SK-N-DZ (cell line): ENCODE measurements at regions not wholly inside any gene's neighbourhood (a gene's known extent, or its start where the extent isn't known, plus 50 kb on each side); places are given as distances from the start of the nearest gene placed in this dataset.

Experiments
- DNase-seq: peaks from one replicate; pipeline ENCODE4 v3.0.0-alpha.2; 2015; ENCODE audit warnings: low spot score

DNA sequence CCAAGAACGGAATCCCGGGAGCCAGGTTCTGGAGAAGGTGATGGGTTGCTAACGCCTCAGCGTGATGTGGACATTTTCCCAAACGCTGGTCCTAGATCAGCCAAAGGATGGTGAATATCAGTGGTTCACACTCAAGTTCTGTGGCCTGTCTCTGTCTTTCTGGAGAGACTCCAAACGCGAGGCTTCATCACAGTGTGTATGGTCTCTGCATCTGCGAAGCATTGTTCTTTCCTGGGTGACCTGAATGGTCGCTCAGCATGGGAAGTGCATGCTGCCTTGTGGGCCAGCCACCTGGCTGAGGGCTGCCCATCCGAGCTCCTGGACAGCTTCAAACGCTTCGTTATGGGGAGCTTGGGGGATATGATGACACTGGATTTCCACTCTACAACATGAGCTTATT is 810.0 kb downstream of the TBC1D22A start:
- DNase-seq, result no peak

DNA sequence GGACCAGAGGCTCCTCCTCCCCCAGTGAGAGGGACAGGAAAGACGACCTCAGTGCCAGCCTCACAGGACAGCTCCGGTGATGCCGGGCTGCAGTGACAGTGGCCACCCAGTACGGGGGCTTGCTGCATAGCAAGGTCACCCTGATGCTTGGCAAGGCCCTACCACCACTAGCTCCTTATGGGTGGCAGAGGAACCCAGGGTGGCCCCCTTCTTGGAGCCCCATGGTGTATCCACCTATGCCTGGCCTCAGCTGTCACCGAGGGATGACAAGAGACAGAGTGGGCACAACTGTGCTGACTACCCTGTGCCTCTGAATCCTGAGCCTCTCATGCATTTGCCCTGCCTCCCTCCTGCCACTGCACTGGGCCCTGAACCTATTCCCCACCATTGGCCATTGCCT is 809.2 kb downstream of the TBC1D22A start:
- no peak for DNase-seq

DNA sequence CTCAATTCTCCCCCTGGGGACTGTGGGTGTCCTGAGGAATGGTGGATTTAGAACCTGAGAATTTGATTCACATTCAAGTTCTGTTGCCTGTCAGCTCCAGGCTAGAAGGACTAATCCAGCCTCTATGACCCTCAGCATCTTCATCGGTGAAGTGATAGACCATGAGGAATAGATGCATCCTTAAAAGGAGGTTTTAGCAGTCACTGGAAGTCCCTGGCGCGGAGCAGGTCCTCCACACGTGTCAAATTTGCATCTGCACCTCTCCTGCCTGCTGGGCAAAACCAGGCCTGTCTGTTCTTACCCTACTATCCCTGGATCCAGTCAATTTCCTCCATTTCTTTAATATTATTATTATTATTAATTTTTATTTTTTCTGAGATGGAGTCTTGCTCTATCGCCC is 808.4 kb downstream of the TBC1D22A start:
- no peak for DNase-seq

DNA sequence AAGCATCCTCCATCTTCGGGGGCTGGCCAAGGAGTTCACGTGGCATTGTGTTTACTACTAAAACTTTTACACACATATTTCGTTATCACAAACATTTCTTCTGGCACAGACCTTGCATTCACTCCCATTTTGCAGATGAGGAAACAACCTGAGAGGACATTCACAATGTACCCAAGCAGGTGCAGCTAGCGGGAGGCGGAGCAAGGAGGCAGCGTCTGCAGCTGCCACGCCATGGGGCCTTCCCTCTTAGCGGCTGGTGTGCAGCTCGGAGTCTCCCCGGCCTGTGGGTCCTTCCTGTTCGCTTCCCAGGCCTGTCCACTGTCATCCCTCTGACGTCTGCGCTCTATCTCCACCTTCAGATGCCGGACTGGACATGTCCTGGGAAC is 807.8 kb downstream of the TBC1D22A start:
- DNase-seq, result no peak

DNA sequence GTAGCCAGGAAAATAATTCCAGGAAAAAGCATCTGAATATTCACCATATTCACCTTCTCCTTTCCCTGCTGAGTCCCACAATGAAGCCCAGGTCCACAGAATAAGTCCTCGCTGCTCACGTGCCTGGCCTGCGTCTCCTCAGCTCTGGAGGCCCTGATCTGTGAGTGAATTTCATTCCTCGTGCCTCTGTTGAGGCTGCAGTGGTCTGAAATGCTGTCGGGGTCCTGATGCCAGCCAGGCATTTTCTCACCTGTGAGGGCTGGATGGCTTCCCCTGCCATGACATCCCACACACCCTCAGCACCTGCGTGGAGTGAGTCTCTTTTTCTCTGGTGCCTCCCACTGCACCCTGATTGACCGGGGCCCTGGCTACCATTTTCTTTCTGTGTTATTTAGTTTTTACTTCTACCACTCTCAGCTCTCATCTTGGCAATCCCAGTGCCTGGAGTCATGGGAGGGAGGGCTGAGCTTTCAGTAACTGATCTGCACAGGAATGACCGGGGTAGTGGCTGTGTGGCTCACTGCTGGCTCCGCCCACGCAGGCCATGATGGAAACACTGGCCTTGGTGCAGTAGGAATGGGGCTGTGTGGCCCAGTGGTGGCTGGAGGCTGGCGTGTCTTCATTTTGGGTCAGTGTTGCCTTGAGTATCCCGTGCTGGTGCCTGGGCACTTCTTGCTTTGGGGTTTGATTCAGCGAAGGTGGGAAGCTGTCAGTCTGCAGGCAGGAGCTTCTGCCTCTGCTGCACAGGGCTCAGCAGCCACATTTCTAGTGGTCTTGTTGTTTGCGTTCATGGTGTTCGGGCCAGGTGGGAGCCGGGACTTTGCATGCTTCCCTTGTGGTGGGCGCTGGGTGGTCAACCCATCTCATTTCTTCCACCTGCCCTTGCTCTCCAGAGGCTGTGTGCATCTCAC is 807.2 kb downstream of the TBC1D22A start:
- no peak for DNase-seq

DNA sequence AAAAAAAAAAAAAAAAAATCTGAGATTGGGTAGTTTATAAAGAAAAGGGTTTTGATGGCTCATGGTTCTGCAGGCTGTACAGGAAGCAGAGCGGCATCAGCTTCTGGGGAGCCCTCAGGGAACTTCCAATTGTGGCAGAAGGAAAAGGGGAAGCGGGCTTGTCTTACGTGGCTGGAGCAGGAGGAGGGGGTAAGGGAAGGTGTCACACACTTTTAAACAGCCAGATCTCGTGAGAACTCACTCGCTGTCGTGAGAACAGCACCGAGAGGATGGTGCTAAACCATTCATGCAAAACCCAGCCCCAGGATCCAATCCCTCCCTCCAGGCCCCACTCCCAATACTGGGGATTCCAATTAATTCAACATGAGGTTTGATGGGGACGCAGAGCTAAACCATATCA is 806.2 kb downstream of the TBC1D22A start:
- DNase-seq, result no peak

DNA sequence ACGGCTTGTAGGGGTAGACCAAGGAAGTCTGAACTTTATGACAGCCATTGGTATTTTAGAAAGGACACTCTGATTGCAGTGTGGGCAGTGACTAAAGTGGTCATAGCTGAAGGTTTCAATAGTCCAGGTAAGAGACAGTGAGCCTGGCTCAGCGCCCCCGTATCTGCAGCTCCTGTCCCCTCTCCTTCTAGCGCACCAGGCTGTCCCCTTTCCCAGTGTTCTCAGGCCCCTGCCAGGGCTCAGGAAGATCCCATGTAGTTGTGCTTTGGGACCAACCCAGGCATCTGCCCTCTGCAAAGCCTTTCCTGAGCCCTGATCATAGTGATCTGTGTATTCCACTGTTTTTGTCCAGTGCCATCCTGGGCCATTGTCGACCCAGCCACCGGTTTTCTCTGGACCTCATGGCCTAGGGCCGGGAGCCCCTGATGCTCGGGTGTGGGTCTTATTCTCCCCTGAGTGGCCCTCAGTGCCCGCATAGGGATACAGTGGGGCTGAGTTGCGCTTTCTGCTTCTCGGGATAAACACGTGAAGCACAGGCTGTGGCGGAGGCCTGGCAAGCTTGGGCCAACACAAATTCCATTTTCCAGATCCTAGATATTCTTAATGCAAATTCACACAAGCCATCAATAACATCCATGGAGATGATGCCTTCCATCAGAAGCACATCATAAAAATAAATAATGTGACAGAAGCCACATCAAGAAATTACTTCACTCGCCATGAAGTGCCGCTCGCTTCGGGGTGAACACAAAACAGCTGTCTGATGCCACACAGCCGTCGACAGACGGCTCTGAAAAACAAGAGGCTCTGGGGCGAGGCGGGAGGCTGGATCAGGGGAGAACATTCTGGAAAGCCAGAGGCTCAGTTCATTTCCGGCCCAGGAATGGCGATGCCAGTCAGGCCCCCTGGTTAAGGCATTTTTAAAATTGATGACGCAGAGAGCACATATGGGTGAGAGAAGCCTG is 805.0 kb downstream of the TBC1D22A start:
- no peak for DNase-seq

DNA sequence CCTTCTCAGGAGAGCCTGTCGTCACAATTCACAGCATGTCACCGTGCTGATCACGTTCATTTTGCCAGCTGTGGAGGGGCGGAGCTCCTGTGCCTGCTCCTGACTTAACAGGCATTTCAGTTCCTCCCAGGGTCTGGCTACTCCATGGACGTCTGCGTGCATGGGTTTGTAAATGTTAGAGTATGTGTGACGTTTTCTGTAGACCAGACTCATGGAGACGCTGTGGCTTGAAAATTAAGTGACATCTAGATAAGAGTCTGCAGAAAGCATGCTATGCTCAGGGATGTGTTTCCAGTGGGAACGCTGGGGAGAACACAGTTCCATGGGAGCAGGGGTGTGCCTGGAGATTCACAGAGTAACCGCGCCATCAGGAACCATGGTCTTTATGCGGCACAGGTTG is 804.0 kb downstream of the TBC1D22A start:
- no peak for DNase-seq

DNA sequence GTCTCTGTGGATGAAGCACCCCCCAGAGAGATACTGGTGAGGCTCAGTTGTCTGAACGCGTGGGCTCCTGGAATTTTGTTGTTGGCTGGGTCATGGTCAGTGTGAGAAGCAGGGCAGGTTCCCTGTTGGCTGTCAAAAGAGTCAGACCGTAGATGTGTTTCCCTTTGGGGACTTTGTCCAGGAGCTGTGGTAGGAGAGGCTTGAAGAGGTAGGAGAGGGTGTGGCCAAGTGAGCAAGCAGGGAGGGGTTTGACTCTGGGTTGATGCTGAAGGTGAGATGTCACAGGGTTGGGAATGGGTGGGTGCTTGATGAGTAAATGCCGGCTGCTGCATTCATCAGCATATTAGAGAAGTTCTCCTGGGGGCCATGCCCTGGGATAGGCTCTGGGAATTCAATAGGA is 803.2 kb downstream of the TBC1D22A start:
- no peak for DNase-seq

DNA sequence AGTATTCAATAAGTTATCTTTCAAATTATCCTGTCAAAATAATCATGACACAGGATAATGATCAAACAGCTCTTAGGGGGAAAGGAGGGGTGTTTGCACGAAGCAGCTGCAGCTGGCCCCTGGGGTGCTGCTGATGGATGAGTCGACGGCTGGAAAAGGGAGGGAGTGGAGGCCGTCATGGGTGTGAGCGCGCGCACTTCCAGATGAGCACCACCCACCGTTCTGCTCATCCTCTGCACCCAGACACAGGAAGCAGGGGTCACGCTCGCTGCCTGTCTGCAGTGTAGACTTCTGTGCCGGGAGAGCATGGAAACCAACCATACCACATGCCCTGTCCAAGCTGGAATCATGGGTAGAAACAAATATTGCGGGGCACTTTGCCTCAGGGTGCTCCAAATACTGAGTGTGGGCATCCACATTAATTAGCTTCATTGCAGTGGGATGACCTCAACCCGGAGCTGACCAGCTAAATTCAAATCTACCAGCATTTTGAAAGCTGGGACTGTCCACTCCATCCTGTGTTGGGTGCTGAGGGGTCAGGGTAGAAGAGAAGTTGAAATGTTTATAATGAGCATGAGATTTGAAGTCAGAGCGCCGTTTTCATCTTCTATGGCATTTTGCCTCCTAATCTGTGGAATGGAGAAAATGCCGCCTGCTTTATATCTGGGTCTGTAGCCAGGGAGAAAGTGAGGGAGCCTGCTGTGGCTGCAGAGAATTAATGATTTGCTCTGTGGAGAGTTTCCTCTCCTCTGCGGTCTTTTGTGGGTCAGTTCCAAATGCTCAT is 802.4 kb downstream of the TBC1D22A start:
- DNase-seq, result no peak

DNA sequence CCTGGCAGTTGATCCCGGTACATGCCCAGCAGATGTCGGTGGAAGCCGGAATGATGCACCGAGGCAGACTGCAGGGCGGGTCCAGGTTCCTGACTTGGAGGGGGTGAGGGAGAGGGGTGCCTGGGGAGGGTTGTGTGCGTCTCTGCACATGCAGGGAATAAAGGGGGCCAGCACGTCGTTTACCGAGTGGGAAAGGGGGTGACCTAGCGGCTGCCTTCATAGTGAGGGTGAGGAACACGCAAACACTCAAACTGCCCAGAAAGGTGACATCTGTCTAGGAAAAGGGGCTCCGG is 801.7 kb downstream of the TBC1D22A start:
- no peak for DNase-seq

DNA sequence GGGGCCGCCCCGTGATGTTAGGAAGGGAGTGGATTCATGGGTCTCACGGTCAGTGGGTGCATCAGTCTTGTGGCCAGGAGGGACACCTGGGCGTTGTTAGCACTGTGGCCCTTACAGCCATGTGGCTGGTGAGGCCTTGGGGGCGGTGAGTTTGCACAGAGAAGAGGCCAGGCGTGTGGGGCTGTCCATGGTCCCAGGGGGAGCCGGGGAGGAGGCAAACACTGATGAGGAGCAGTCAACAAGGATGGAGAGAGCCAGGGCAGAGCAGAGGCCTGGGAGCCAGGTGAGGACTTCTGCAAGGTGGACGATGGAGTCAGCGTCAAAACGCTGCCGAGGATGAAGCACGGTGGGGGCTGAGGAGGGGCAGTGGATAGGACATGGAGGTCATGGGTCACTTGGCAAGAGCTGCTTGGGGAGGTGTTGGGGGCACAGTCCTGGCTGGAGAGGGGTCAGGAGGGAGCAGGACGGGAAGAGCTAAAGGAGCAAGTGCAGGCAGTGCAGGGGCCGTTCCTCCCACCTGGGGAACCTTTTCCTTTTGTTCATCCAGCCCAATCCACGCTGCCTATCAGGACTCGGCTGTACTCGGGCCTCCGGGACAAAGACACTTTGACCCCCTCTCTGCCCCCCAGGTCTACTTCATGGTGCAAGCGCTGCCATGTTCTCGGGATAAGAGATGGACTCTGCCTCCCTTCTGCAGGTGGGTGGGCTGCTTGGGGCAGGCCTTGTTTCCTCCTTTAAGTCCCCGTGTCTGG is 801.1 kb downstream of the TBC1D22A start:
- no peak for DNase-seq

DNA sequence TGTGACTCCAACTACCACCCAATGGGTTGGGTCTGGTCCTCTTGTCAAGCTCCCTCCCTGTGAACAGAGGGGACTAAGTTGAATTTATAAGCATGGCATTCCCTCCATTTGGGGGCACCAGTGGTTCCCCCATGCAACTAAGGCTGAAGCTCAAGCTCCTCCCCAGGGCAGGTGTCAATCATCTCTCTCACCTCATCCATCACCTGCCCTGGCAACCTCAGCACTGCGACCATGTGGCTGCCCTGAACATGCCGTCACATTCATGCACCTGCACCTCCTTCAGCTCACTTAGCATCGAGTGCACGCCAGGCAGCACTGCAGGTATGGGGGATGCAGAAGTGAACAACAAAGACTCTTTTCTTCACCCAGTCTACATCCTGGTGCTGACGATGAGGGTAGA is 799.3 kb downstream of the TBC1D22A start:
- DNase-seq, result no peak

DNA sequence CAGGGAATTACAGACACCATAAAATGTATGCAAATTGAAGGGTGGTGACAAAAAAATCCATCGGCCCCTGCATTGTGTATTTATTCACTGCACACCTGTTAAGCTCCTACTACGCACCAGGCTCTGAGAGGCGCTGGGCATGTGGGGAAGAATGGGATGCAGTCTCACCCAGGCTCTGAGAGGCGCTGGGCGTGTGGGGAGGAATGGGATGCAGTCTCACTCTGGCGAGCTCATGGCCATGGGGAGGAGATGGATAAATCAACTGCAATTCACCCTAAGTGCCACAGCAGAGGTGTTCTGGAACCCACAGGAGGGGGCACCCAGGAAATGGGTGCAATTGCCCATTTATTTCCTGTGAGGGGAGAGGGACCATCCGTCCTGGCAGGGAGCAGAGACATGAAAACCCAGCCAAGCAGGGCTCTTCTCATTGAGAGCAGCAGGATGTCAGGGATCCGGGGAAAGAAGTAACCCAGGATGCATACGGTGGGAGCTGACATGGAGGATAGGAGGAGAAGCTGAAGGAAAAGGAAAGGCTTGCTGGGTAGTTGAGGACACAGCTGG is 798.7 kb downstream of the TBC1D22A start:
- DNase-seq, result no peak

DNA sequence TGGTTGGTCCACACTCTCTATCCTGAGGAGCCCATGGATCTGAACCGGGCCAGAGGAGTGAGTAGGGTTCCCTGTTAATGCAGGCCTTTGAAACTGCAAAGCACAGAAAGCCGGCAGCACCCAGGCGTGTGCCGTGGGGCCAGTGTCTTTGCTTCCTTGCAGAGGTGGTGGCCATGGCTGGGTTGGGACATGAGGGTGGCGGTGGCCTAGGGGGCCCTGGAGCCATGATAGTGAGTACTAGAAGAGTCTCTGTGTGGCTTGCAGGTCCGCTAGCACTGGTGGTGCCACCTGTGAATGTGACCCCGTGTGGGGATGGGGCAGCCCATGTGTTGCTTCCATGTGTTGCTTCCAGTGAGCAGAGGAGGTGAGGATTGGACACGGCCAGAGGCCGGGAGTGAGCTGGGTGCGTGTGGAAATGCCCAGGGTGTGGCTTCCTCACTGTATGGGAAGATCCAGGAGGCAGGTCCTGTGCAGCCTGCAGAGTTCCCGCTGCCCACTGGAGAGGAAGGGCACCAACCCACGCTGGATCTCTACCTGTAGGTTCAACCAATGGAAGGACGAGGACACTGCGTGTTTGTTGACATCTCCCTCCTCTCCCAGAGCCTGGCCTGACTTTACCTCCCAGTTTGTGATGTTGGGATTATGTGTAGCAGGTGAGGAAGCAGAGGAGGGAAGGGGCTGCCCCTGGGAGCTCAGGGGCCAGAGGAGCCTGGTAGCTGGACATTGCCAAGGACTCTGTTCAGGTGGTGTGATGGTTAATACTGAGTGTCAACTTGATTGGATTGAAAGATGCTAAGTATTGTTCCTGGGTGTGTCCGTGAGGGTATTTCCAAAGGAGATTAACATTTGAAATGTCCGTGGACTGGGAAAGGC is 796.6 kb downstream of the TBC1D22A start:
- DNase-seq, result no peak

DNA sequence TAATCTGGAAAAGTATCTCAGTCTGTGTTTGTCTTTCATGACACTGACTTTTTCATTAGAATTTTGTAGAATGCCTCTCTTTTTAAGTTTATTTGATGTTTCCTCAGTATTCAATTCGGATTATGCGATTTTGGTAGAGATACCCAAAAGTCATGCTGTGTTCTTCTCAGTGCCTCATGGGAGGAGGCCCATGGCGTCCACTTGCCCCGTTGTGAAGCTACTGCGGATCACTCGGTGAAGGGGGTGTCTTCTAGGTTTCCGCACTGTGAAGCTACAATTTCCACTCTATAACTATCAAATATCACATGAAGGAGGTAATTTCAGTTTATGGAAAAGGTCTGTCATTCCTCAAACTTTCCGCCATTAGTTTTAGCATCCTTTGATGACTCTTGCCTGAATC is 794.0 kb downstream of the TBC1D22A start:
- DNase-seq, result no peak

DNA sequence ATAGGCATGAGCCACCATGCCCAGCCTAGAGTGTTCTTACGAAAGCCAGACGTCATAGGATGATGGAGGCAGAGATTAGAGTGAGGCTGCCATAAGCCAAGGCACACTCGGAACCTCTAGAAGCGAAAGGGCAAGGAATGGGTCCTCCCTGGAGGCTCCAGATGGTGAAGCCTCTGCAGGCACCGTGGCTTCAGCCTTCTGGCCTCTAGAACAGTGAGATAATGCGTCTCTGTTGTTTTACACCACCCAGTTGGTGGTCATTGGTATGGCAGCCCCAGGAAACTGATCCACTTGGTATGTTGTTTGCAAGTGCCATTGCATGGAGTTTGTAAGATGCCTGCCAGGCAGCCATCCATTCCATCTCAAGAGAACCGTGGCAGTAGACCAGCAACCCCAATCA is 791.0 kb downstream of the TBC1D22A start:
- DNase-seq, result no peak

DNA sequence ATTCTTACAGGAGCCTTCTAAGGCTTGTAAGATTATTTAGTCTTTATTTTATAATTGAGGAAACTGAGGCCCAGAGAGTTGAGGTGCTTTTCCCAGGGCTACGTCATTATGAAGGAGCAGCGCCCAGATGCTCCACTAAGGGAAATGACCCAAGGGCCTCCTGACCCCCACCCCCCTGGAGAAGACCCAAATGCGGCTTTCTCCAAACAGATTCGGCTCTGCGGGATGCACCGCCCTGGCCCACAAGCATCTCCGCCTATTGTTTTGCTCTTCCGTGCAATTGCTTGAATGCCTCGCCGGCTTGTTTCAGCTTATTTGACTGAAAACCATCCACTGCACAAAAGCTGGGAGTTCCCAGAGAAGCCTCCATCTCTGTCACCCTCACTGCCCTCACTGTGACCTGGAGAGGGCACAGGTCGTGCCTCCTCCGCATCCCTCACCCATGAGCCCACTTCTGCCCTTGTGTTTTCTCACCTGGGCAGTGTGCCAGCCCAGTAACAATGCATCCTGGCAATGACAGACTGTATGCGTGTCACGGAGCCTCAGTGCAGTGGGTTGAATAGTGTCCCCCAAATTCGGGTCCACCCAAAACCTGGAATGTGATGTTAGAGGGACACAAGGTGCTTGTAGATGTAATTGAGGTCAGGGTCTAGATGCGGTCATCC is 790.2 kb downstream of the TBC1D22A start:
- DNase-seq, result no peak

DNA sequence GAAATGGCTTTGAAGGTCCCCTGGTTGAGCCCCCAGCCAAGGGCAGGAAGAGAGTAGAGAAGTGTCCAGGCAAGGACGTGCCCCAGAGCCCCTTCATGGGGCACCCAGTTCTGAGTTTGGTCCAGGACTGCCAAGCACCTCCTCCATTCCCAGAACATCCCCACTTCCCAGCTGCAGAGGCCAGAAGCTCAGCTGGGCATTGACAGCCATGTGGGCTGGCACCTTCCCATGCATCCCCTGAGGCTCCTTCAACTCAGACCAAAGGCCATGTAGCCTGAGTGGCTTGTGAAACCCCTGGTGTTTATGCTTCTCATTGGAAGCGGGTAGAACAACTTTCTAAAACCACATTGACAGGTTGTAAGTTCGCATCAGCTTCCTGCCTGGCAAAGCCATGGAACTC is 789.6 kb downstream of the TBC1D22A start:
- no peak for DNase-seq

DNA sequence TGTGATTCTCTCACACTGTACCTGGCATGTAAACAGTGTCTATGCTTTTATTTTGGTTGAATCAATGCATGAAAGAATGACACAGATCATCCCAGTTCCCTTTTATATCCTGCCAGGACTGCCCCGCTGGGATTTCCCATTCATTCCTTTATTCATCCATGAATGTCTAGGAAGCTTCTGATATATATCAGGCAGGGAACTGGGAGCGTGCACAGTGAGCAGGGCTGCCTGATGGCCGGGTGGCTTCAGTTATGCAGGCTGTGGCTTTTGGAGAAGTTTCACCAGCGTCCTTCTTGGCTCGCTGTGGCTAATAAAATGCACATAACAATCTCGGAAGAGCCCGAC is 789.0 kb downstream of the TBC1D22A start:
- DNase-seq, result no peak
